Hepatocyte (in vitro differentiated cells): ENCODE measurements at regions not wholly inside any gene's neighbourhood (a gene's known extent, or its start where the extent isn't known, plus 50 kb on each side); places are given as distances from the start of the nearest gene placed in this dataset.

Source experiments
- CTCF ChIP-seq: fragments of 200-600 bp; sonication (generic); IDR thresholded peaks from 2 replicates; pipeline ENCODE4 v1.5.1; 2016; ENCODE audit warnings: antibody characterized with exemption, mild to moderate bottlenecking; ENCODE audit not compliant: poor library complexity
- EZH2phosphoT487 ChIP-seq: fragments of 200-600 bp; sonication (generic); IDR thresholded peaks from one replicate; pipeline ENCODE4 v1.6.1; 2018; ENCODE audit warnings: antibody characterized with exemption, mild to moderate bottlenecking, low read depth, moderate library complexity; ENCODE audit not compliant: unreplicated experiment, severe bottlenecking

GRCh38 chr12:97628962-97629361 lies 166.4 kb downstream of the RMST start:
- TF ChIP-seq CTCF, result no peak
- TF ChIP-seq EZH2phosphoT487, result no peak
